K562 (cell line): ENCODE measurements at regions not wholly inside any gene's neighbourhood (a gene's known extent, or its start where the extent isn't known, plus 50 kb on each side); places are given as distances from the start of the nearest gene placed in this dataset.

Experiments
- ATAC-seq: fragments of 200-7000 bp; cut with Tn5 transposase; 3 replicates; pipeline ENCODE4 v1.9.1; 2020; ENCODE audit warnings: moderate library complexity
- BruUV-seq: library from RNA; stranded (reverse); fragments of 400-500 nt; replicated peaks from 2 replicates; lab custom pipeline; 2021; lab: Mats Ljungman, UMichigan
- CTCF ChIA-PET: fragments of 300-600 bp; formaldehyde crosslinking; extraction: SDS; loops from one replicate; lab custom pipeline; 2021; ENCODE audit warnings: low intra/inter-chr PET ratio; lab: Yijun Ruan, JAX
- POLR2A ChIA-PET: fragments of 300-600, 350-650 bp; sonication (Branson Sonifier 250); formaldehyde crosslinking; extraction: SDS; loops from one replicate; lab custom pipeline; 2021; ENCODE audit warnings: antibody characterized with exemption, inconsistent platforms; lab: Yijun Ruan, JAX
- DNase-seq, 4 experiments: peaks; one replicate each; pipeline versions ENCODE4 v3.0.0 to v3.0.0-alpha.2; 2011 to 2018; ENCODE audit warnings: low spot score in 3 of 4, mixed read lengths in 3 of 4; ENCODE audit errors: extremely low read depth in 1 of 4
- FAIRE-seq: peaks from 2 replicates; lab custom pipeline; 2011; peaks lifted over from hg19 to GRCh38; lab: Jason Lieb, UNC
- H2AFZ ChIP-seq: 2 replicates; pipeline ENCODE4 v1.6.0; 2011; ENCODE audit warnings: low read depth, low read length, control low read depth, inconsistent platforms
- H3K27ac ChIP-seq: fragments of 200-600 bp; 3 replicates; pipeline ENCODE4 v1.8.0; 2011; ENCODE audit warnings: low read depth, mild to moderate bottlenecking, control low read depth, inconsistent platforms, low read length, moderate library complexity, mixed read lengths; ENCODE audit errors: extremely low read depth
- H3K27me3 ChIP-seq, 2 experiments: fragments of 300-600 bp in 1 of 2; 2 replicates in 1 of 2; 3 replicates in 1 of 2; pipeline versions ENCODE4 v1.6.0 to v1.8.0; 2011; ENCODE audit warnings: inconsistent platforms in 2 of 2, low read length in 2 of 2, mild to moderate bottlenecking in 1 of 2, mixed read lengths in 1 of 2, moderate library complexity in 1 of 2; ENCODE audit not compliant: control insufficient read depth in 2 of 2, insufficient read depth in 2 of 2
- H3K36me3 ChIP-seq: fragments of 300-600 bp; 3 replicates; pipeline ENCODE4 v1.8.0; 2011; ENCODE audit warnings: mild to moderate bottlenecking, low read length, inconsistent platforms; ENCODE audit not compliant: control insufficient read depth, insufficient read depth
- H3K4me1 ChIP-seq, 2 experiments: fragments of 200-600 bp in 1 of 2; replicated peaks in 1 of 2; 2 replicates in 1 of 2; 3 replicates in 1 of 2; pipeline versions ENCODE4 v1.5.1 to v1.8.0; 2011; ENCODE audit warnings: inconsistent platforms in 2 of 2, low read length in 2 of 2, mild to moderate bottlenecking in 1 of 2, mixed read lengths in 1 of 2, moderate library complexity in 1 of 2; ENCODE audit not compliant: control insufficient read depth in 2 of 2, insufficient read depth in 2 of 2
- H3K4me2 ChIP-seq: 2 replicates; pipeline ENCODE4 v1.6.1; 2011; ENCODE audit warnings: low read length, control low read depth, inconsistent platforms, mixed read lengths; ENCODE audit not compliant: insufficient read depth
- H3K4me3 ChIP-seq: fragments of 200-600 bp; sonication (generic), shearing (Covaris generic); 2 replicates; pipeline ENCODE4 v1.5.1; 2016; ENCODE audit warnings: control low read depth, inconsistent platforms
- H3K79me2 ChIP-seq: fragments of 200-600 bp; 3 replicates; pipeline ENCODE4 v1.8.0; 2011; ENCODE audit warnings: low read length, inconsistent platforms; ENCODE audit not compliant: control insufficient read depth, insufficient read depth
- H3K9ac ChIP-seq, 2 experiments: 2 replicates each; pipeline versions ENCODE4 v1.6.0 to v1.6.1; 2011; ENCODE audit warnings: low read depth in 2 of 2, low read length in 2 of 2, control low read depth in 1 of 2, inconsistent platforms in 1 of 2, mild to moderate bottlenecking in 1 of 2, mixed read lengths in 1 of 2; ENCODE audit not compliant: insufficient read depth in 1 of 2
- H3K9me1 ChIP-seq: one replicate; pipeline ENCODE4 v1.6.0; 2011; ENCODE audit warnings: inconsistent platforms, mild to moderate bottlenecking, low read length, moderate library complexity; ENCODE audit not compliant: control insufficient read depth, insufficient read depth
- H3K9me3 ChIP-seq: replicated peaks from 2 replicates; pipeline ENCODE4 v1.5.1; 2011; ENCODE audit warnings: low read depth, low read length, inconsistent platforms; ENCODE audit not compliant: control insufficient read depth, insufficient read depth
- H4K20me1 ChIP-seq: replicated peaks from 2 replicates; pipeline ENCODE4 v1.6.1; 2011; ENCODE audit warnings: low read length, inconsistent platforms, mixed read lengths; ENCODE audit not compliant: control insufficient read depth, insufficient read depth
- CBX3 ChIP-seq, 2 experiments: IDR thresholded peaks; 1 replicate in 1 of 2; 2 replicates in 1 of 2; pipeline ENCODE4 v1.6.1; 2012; ENCODE audit warnings: inconsistent platforms in 2 of 2, low read length in 2 of 2, borderline replicate concordance in 1 of 2, control low read depth in 1 of 2
- PRPF4 ChIP-seq: fragments of 200-400 bp; formaldehyde crosslinking; IDR thresholded peaks from one replicate; pipeline ENCODE4 v1.6.1; 2017; ENCODE audit warnings: low read length, low read depth, mild to moderate bottlenecking; ENCODE audit not compliant: insufficient read depth, poor library complexity, severe bottlenecking
- ZEB2 ChIP-seq: fragments of 450-650 bp; IDR thresholded peaks from 2 replicates; pipeline ENCODE4 v1.6.1; 2016
- ZNF311 ChIP-seq: fragments of 250-450 bp; sonication (Bioruptor Pico); IDR thresholded peaks from 2 replicates; pipeline ENCODE4 v1.4.0; 2020; ENCODE audit warnings: mild to moderate bottlenecking, moderate library complexity
- WGBS: fragments of 100-300 bp; shearing (Covaris generic); methylation state at CpG from one replicate; pipeline ENCODE4 v1.1.6; 2016; ENCODE audit warnings: low coverage, mixed read lengths; ENCODE audit not compliant: insufficient coverage; ENCODE audit errors: missing lambda C conversion rate; 5-methylcytosine and 5-hydroxymethylcytosine counted together
- in situ Hi-C: fragments of 300-500 bp; cut with MboI; formaldehyde crosslinking; loops from 4 replicates; pipeline ENCODE4 v1.15.0; 2018; ENCODE audit warnings: inconsistent platforms, mixed read lengths
- intact Hi-C: fragments of 100-400 bp; cut with micrococcal nuclease; formaldehyde crosslinking; loops from 2 replicates; pipeline ENCODE4 v1.14.2; 2022
- TF ChIP-seq, protein P1 (sequence below): sonication (generic); formaldehyde crosslinking; IDR thresholded peaks from 2 replicates; pipeline ENCODE4 v1.8.0; 2022; ENCODE audit warnings: missing genetic modification reagents, mild to moderate bottlenecking, moderate library complexity, borderline replicate concordance
- TF ChIP-seq, protein P2 (sequence below): fragments of 450-650 bp; IDR thresholded peaks from 2 replicates; pipeline ENCODE4 v1.6.1; 2018; ENCODE audit not compliant: partially characterized antibody
- TF ChIP-seq, protein P3 (sequence below): fragments of 450-650 bp; formaldehyde crosslinking; IDR thresholded peaks from 2 replicates; pipeline ENCODE4 v1.4.0; 2020; ENCODE audit warnings: mild to moderate bottlenecking, mixed read lengths

DNA sequence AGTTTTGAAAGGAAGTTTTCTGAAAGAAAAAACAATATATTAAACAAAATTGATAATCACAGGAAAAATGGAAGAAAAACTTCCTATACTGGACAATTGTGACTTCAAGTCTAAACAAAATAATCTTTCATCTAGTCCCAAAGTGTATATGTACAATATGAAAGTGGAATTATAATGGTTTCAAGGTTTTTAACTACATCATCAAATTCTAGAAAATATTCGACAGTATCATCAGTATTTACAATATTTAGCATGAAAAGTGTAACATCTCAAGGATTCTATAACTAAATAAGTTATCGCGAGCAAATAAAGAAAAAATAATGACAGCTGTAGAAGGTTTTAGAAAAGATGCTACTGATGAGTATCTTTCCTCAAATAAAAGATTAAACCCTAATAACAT lies 310.9 kb upstream of the LRFN5 start (continued):
- no peak for TF ChIP-seq ZNF311 (CRISPR knock-in tag)
- TF ChIP-seq, protein P1, sequence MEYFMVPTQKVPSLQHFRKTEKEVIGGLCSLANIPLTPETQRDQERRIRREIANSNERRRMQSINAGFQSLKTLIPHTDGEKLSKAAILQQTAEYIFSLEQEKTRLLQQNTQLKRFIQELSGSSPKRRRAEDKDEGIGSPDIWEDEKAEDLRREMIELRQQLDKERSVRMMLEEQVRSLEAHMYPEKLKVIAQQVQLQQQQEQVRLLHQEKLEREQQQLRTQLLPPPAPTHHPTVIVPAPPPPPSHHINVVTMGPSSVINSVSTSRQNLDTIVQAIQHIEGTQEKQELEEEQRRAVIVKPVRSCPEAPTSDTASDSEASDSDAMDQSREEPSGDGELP: no peak
- TF ChIP-seq, protein P2, sequence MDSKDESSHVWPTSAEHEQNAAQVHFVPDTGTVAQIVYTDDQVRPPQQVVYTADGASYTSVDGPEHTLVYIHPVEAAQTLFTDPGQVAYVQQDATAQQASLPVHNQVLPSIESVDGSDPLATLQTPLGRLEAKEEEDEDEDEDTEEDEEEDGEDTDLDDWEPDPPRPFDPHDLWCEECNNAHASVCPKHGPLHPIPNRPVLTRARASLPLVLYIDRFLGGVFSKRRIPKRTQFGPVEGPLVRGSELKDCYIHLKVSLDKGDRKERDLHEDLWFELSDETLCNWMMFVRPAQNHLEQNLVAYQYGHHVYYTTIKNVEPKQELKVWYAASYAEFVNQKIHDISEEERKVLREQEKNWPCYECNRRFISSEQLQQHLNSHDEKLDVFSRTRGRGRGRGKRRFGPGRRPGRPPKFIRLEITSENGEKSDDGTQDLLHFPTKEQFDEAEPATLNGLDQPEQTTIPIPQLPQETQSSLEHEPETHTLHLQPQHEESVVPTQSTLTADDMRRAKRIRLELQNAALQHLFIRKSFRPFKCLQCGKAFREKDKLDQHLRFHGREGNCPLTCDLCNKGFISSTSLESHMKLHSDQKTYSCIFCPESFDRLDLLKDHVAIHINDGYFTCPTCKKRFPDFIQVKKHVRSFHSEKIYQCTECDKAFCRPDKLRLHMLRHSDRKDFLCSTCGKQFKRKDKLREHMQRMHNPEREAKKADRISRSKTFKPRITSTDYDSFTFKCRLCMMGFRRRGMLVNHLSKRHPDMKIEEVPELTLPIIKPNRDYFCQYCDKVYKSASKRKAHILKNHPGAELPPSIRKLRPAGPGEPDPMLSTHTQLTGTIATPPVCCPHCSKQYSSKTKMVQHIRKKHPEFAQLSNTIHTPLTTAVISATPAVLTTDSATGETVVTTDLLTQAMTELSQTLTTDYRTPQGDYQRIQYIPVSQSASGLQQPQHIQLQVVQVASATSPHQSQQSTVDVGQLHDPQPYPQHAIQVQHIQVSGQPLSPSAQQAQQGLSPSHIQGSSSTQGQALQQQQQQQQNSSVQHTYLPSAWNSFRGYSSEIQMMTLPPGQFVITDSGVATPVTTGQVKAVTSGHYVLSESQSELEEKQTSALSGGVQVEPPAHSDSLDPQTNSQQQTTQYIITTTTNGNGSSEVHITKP: no peak

DNA sequence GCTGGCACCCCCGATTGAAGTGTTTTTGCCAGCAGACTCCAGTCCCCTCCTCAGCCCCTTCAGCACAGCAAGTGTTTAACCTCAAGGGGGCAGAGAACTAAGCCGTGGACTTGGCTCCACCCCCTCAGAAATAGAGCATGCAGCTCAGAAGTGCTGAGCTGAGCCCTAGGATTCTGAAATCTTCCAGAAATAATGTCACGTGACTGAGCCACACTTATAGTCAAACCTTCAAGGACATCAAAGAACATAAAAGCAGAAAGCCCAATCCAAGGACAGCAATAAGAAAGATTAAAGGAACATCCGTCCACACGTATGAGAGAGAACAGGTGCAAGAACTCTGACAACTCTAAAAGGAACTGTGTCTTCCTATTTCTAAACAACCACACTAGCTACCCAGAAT lies 317.7 kb upstream of the LRFN5 start:
- ATAC-seq (no peak), DNase-seq (no peak), FAIRE-seq (no peak)
- no peaks in the 10 kb centered on the region for H3K79me2 ChIP-seq
- no peak overlapping the region for H3K27ac ChIP-seq
- H3K4me2 ChIP-seq: no peak overlapping the region
- no peak overlapping the region for H2AFZ ChIP-seq
- ChIA-PET POLR2A (interaction anchor here (0.8 kb wide), 1 partner anchor 51 kb away, joined by 3 read pairs; no protein-coding TSS in a partner anchor), CTCF (no interaction called here)
- BruUV-seq: no TSS peak
- no peaks in the 10 kb centered on the region for H3K9me3 ChIP-seq
- 5% methylated on average over 5 of the region's 5 CpGs for WGBS
- no peak overlapping the region for H3K4me3 ChIP-seq
- TF ChIP-seq, protein P3, sequence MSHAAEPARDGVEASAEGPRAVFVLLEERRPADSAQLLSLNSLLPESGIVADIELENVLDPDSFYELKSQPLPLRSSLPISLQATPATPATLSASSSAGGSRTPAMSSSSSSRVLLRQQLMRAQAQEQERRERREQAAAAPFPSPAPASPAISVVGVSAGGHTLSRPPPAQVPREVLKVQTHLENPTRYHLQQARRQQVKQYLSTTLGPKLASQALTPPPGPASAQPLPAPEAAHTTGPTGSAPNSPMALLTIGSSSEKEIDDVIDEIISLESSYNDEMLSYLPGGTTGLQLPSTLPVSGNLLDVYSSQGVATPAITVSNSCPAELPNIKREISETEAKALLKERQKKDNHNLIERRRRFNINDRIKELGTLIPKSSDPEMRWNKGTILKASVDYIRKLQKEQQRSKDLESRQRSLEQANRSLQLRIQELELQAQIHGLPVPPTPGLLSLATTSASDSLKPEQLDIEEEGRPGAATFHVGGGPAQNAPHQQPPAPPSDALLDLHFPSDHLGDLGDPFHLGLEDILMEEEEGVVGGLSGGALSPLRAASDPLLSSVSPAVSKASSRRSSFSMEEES (CRISPR knock-in tag): peak; percentile 78
- TF ChIP-seq PRPF4 (no peak), ZEB2 (no peak), CBX3 (IDR thresholded peaks at IDR 0.05; ENCODE audit: borderline replicate concordance in 1 of 2, low read length in 2 of 2) (no peak)
- no peaks in the 10 kb centered on the region for H4K20me1 ChIP-seq
- H3K9ac ChIP-seq: no peak overlapping the region
- no peaks in the 10 kb centered on the region for H3K9me1 ChIP-seq
- no peaks in the 10 kb centered on the region for H3K27me3 ChIP-seq
- in situ Hi-C loops (no loop called here), intact Hi-C loops (no loop called here)
- H3K4me1 ChIP-seq: no peaks in the 10 kb centered on the region
- H3K36me3 ChIP-seq: no peaks in the 10 kb centered on the region
